ENCODE measurements at regions not wholly inside any gene's neighbourhood (a gene's known extent, or its start where the extent isn't known, plus 50 kb on each side); places are given as distances from the start of the nearest gene placed in this dataset.

- DNase-seq (ENCODE audit: low spot score), result no peak
- no peak for FAIRE-seq
These were observed 87.7 kb downstream of the TMEM30B start for GRCh38 chr14:61193476-61193875.

- FAIRE-seq (no peak), DNase-seq (ENCODE audit: low spot score) (no peak)
These were observed 88.1 kb downstream of the TMEM30B start for GRCh38 chr14:61192989-61193388.

GRCh38 chr14:61191733-61192132 lies 89.4 kb downstream of the TMEM30B start:
- peak; percentile 70 for FAIRE-seq
- no peak for DNase-seq (ENCODE audit: low spot score)

GRCh38 chr14:61190341-61190740 lies 90.8 kb downstream of the TMEM30B start:
- DNase-seq (ENCODE audit: low spot score) (no peak), FAIRE-seq (peak; percentile 20)

- no peak for DNase-seq (ENCODE audit: low spot score)
- peak; percentile 56 for FAIRE-seq
These were observed 91.9 kb downstream of the TMEM30B start for GRCh38 chr14:61188978-61189808.

GRCh38 chr14:61188196-61188595 lies 92.9 kb downstream of the TMEM30B start:
- no peak for FAIRE-seq

GRCh38 chr14:61187196-61187905 lies 93.8 kb downstream of the TMEM30B start:
- FAIRE-seq (peak; percentile 37), DNase-seq (ENCODE audit: low spot score) (no peak)

More at GRCh38 chr14:61188196-61188595, 92.9 kb downstream of the TMEM30B start:
- DNase-seq (ENCODE audit: low spot score), result no peak

- FAIRE-seq, result peak; percentile 65
- no peak for DNase-seq (ENCODE audit: low spot score)
These were observed 94.6 kb downstream of the TMEM30B start for GRCh38 chr14:61186341-61187195.

GRCh38 chr14:61185534-61185933 lies 95.6 kb downstream of the TMEM30B start:
- DNase-seq (ENCODE audit: low spot score), result no peak
- FAIRE-seq, result peak; percentile 98

- DNase-seq (ENCODE audit: low spot score) (peak; percentile 85), FAIRE-seq (no peak)
These were observed 97.0 kb downstream of the TMEM30B start for GRCh38 chr14:61184112-61184511.

- no peak for DNase-seq (ENCODE audit: low spot score)
- peak; percentile 90 for FAIRE-seq
These were observed 97.8 kb downstream of the TMEM30B start for GRCh38 chr14:61183196-61183885.

- FAIRE-seq, result peak; percentile 58
- no peak for DNase-seq (ENCODE audit: low spot score)
These were observed 101.2 kb downstream of the TMEM30B start for GRCh38 chr14:61179796-61180398.

GRCh38 chr14:61179061-61179690 lies 102.0 kb downstream of the TMEM30B start:
- DNase-seq (ENCODE audit: low spot score), result peak; percentile 65
- FAIRE-seq, result no peak

GRCh38 chr14:61178226-61179060 lies 102.7 kb downstream of the TMEM30B start:
- peak; percentile 94 for DNase-seq (ENCODE audit: low spot score)
- peak; percentile 95 for FAIRE-seq

GRCh38 chr14:61177279-61178225 lies 103.6 kb downstream of the TMEM30B start:
- DNase-seq (ENCODE audit: low spot score), result peak; percentile 72
- FAIRE-seq, result peak; percentile 96

GRCh38 chr14:61176686-61177085 lies 104.5 kb downstream of the TMEM30B start:
- no peak for FAIRE-seq

GRCh38 chr14:61174987-61175386 lies 106.2 kb downstream of the TMEM30B start:
- DNase-seq (ENCODE audit: low spot score) (peak; percentile 53), FAIRE-seq (no peak)

More at GRCh38 chr14:61176686-61177085, 104.5 kb downstream of the TMEM30B start:
- DNase-seq (ENCODE audit: low spot score), result no peak

GRCh38 chr14:61174441-61174891 lies 106.7 kb downstream of the TMEM30B start:
- FAIRE-seq, result peak; percentile 89

More at GRCh38 chr14:61174441-61174891, 106.7 kb downstream of the TMEM30B start:
- DNase-seq (ENCODE audit: low spot score), result no peak
